ENCODE measurements at regions not wholly inside any gene's neighbourhood (a gene's known extent, or its start where the extent isn't known, plus 50 kb on each side); places are given as distances from the start of the nearest gene placed in this dataset.

GRCh38 chr6:66664112-66664511, 957.1 kb upstream of the EYS start:
- no peak overlapping the region for H3K4me2 ChIP-seq (ENCODE audit: insufficient read depth, low read length, poor library complexity, severe bottlenecking)
- H3K9ac ChIP-seq (ENCODE audit: low read depth, low read length, poor library complexity), result no peak overlapping the region
- DNase-seq (ENCODE audit: low spot score), result no peak
- H3K9me3 ChIP-seq (replicated peaks in 1 of 2; ENCODE audit: control insufficient read depth in 2 of 2, insufficient read depth in 1 of 2, low read depth in 1 of 2, low read length in 2 of 2), result no peaks in the 10 kb centered on the region
- no peak overlapping the region for H2AK5ac ChIP-seq (ENCODE audit: low read depth, low read length)
- H3K27ac ChIP-seq (replicated peaks; ENCODE audit: low read length), result no peak overlapping the region
- H3K4ac ChIP-seq (ENCODE audit: low read length), result no peak overlapping the region
- no peaks in the 10 kb centered on the region for H3K36me3 ChIP-seq (replicated peaks in 1 of 2; ENCODE audit: control insufficient read depth in 2 of 2, insufficient read depth in 2 of 2, low read length in 2 of 2)
- peaks cover 0 to 2% of the 10 kb centered on the region in 2 donors for H3K4me1 ChIP-seq (ENCODE audit: control insufficient read depth in 2 of 2, insufficient read depth in 1 of 2, low read depth in 1 of 2, low read length in 2 of 2)
- no peak overlapping the region for H2BK12ac ChIP-seq (ENCODE audit: low read length)
- no peak overlapping the region for H2BK120ac ChIP-seq (ENCODE audit: low read depth, low read length)
- H3K23ac ChIP-seq (ENCODE audit: low read depth, low read length, poor library complexity), result no peak overlapping the region
- H2BK15ac ChIP-seq (ENCODE audit: low read length), result no peak overlapping the region
- H3K14ac ChIP-seq (ENCODE audit: low read length), result no peak overlapping the region
- H3K27me3 ChIP-seq (ENCODE audit: control insufficient read depth in 3 of 3, insufficient read depth in 3 of 3, low read depth in 1 of 3, low read length in 3 of 3), result no peaks in the 10 kb centered on the region
- no peak overlapping the region for H4K91ac ChIP-seq (ENCODE audit: low read depth, low read length, poor library complexity)
- H3K4me3 ChIP-seq (ENCODE audit: low read length in 2 of 2), result no peak overlapping the region
- H3K79me1 ChIP-seq (ENCODE audit: low read depth, low read length), result no peaks in the 10 kb centered on the region
- H4K8ac ChIP-seq (ENCODE audit: low read depth, low read length), result no peak overlapping the region
- H2BK5ac ChIP-seq (ENCODE audit: low read length), result no peak overlapping the region
- WGBS, 2 donors (ENCODE audit: extremely low coverage in 2 of 2, insufficient read length in 2 of 2, insufficient replicate concordance in 1 of 2), result no CpG with 5 or more reads among the region's 4 CpGs
- no peak overlapping the region for H2AFZ ChIP-seq (ENCODE audit: low read length)
- no peak overlapping the region for H3K18ac ChIP-seq (ENCODE audit: low read length)

GRCh38 chr6:66662721-66663507, 955.9 kb upstream of the EYS start:
- Histone ChIP-seq H3K4me3 (ENCODE audit: low read length in 2 of 2) (peak overlapping the region in 1 of 2 donors; percentile 6), H4K91ac (ENCODE audit: low read depth, low read length, poor library complexity) (no peak overlapping the region), H3K9me3 (replicated peaks in 1 of 2; ENCODE audit: control insufficient read depth in 2 of 2, insufficient read depth in 1 of 2, low read depth in 1 of 2, low read length in 2 of 2) (no peaks in the 10 kb centered on the region), H4K8ac (ENCODE audit: low read depth, low read length) (no peak overlapping the region), H3K36me3 (replicated peaks in 1 of 2; ENCODE audit: control insufficient read depth in 2 of 2, insufficient read depth in 2 of 2, low read length in 2 of 2) (no peaks in the 10 kb centered on the region), H2AFZ (ENCODE audit: low read length) (peak overlapping the region; percentile 41), H3K4me2 (ENCODE audit: insufficient read depth, low read length, poor library complexity, severe bottlenecking) (no peak overlapping the region), H3K4ac (ENCODE audit: low read length) (no peak overlapping the region), H3K27ac (replicated peaks; ENCODE audit: low read length) (peak overlapping the region; percentile 50), H3K23ac (ENCODE audit: low read depth, low read length, poor library complexity) (no peak overlapping the region), H3K18ac (ENCODE audit: low read length) (no peak overlapping the region), H2BK5ac (ENCODE audit: low read length) (no peak overlapping the region), H3K9ac (ENCODE audit: low read depth, low read length, poor library complexity) (no peak overlapping the region), H2BK15ac (ENCODE audit: low read length) (no peak overlapping the region), H3K79me1 (ENCODE audit: low read depth, low read length) (no peaks in the 10 kb centered on the region), H3K4me1 (ENCODE audit: control insufficient read depth in 2 of 2, insufficient read depth in 1 of 2, low read depth in 1 of 2, low read length in 2 of 2) (no peaks in the 10 kb centered on the region), H3K14ac (ENCODE audit: low read length) (no peak overlapping the region), H2BK120ac (ENCODE audit: low read depth, low read length) (no peak overlapping the region), H2BK12ac (ENCODE audit: low read length) (no peak overlapping the region), H2AK5ac (ENCODE audit: low read depth, low read length) (no peak overlapping the region), H3K27me3 (ENCODE audit: control insufficient read depth in 3 of 3, insufficient read depth in 3 of 3, low read depth in 1 of 3, low read length in 3 of 3) (no peaks in the 10 kb centered on the region)
- WGBS, 2 donors (ENCODE audit: extremely low coverage in 2 of 2, insufficient read length in 2 of 2, insufficient replicate concordance in 1 of 2), result no CpG with 5 or more reads among the region's 6 CpGs
- peak; percentile 59 for DNase-seq (ENCODE audit: low spot score)

- Histone ChIP-seq H2BK5ac (ENCODE audit: low read length) (no peak overlapping the region), H2BK15ac (ENCODE audit: low read length) (no peak overlapping the region), H3K14ac (ENCODE audit: low read length) (no peak overlapping the region), H4K91ac (ENCODE audit: low read depth, low read length, poor library complexity) (no peak overlapping the region), H4K8ac (ENCODE audit: low read depth, low read length) (no peak overlapping the region), H3K23ac (ENCODE audit: low read depth, low read length, poor library complexity) (no peak overlapping the region), H3K4me2 (ENCODE audit: insufficient read depth, low read length, poor library complexity, severe bottlenecking) (no peak overlapping the region), H3K27me3 (ENCODE audit: control insufficient read depth in 3 of 3, insufficient read depth in 3 of 3, low read depth in 1 of 3, low read length in 3 of 3) (no peaks in the 10 kb centered on the region), H3K36me3 (replicated peaks in 1 of 2; ENCODE audit: control insufficient read depth in 2 of 2, insufficient read depth in 2 of 2, low read length in 2 of 2) (no peaks in the 10 kb centered on the region), H2BK120ac (ENCODE audit: low read depth, low read length) (no peak overlapping the region), H3K4ac (ENCODE audit: low read length) (no peak overlapping the region), H3K79me1 (ENCODE audit: low read depth, low read length) (no peaks in the 10 kb centered on the region), H3K9ac (ENCODE audit: low read depth, low read length, poor library complexity) (no peak overlapping the region), H3K4me3 (ENCODE audit: low read length in 2 of 2) (peak overlapping the region in 1 of 2 donors; percentile 6), H3K9me3 (replicated peaks in 1 of 2; ENCODE audit: control insufficient read depth in 2 of 2, insufficient read depth in 1 of 2, low read depth in 1 of 2, low read length in 2 of 2) (no peaks in the 10 kb centered on the region), H3K18ac (ENCODE audit: low read length) (no peak overlapping the region), H2BK12ac (ENCODE audit: low read length) (no peak overlapping the region), H2AFZ (ENCODE audit: low read length) (peak overlapping the region; percentile 34), H3K27ac (replicated peaks; ENCODE audit: low read length) (no peak overlapping the region), H2AK5ac (ENCODE audit: low read depth, low read length) (no peak overlapping the region), H3K4me1 (ENCODE audit: control insufficient read depth in 2 of 2, insufficient read depth in 1 of 2, low read depth in 1 of 2, low read length in 2 of 2) (no peaks in the 10 kb centered on the region)
- no peak for DNase-seq (ENCODE audit: low spot score)
These were observed 955.2 kb upstream of the EYS start for GRCh38 chr6:66662196-66662595.

DNA sequence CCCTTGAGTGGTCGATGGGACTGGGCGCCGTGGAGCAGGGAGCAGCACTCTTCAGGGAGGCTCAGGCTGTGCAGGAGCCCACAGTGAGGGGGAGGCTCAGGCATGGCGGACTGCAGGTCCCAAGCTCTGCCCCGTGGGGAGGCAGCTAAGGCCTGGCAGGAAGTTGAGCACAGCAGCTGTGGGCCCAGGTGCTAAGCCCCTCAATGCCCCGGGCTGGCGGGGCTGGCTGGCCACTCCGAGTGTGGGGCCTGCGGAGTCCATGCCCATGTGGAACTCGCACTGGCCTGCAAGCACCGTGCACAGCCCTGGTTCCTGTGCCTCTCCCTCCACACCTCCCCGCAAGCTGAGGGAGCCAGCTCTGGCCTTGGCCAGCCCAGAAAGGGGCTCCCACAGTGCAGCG, 948.4 kb upstream of the EYS start:
- WGBS, 2 donors (ENCODE audit: extremely low coverage in 2 of 2, insufficient read length in 2 of 2, insufficient replicate concordance in 1 of 2), result no CpG with 5 or more reads among the region's 13 CpGs
- DNase-seq (ENCODE audit: low spot score), result no peak
- no peaks in the 10 kb centered on the region for H3K36me3 ChIP-seq (replicated peaks in 1 of 2; ENCODE audit: control insufficient read depth in 2 of 2, insufficient read depth in 2 of 2, low read length in 2 of 2)
- H2BK15ac ChIP-seq (ENCODE audit: low read length), result no peak overlapping the region
- H3K79me1 ChIP-seq (ENCODE audit: low read depth, low read length), result no peaks in the 10 kb centered on the region
- H2BK5ac ChIP-seq (ENCODE audit: low read length), result no peak overlapping the region
- H3K4ac ChIP-seq (ENCODE audit: low read length), result no peak overlapping the region
- no peak overlapping the region for H2AK5ac ChIP-seq (ENCODE audit: low read depth, low read length)
- no peak overlapping the region for H4K8ac ChIP-seq (ENCODE audit: low read depth, low read length)
- H3K9ac ChIP-seq (ENCODE audit: low read depth, low read length, poor library complexity), result no peak overlapping the region
- H3K18ac ChIP-seq (ENCODE audit: low read length), result no peak overlapping the region
- H3K4me2 ChIP-seq (ENCODE audit: insufficient read depth, low read length, poor library complexity, severe bottlenecking), result no peak overlapping the region
- peaks cover 0 to 4% of the 10 kb centered on the region in 2 donors for H3K9me3 ChIP-seq (replicated peaks in 1 of 2; ENCODE audit: control insufficient read depth in 2 of 2, insufficient read depth in 1 of 2, low read depth in 1 of 2, low read length in 2 of 2)
- no peak overlapping the region for H2BK12ac ChIP-seq (ENCODE audit: low read length)
- H3K23ac ChIP-seq (ENCODE audit: low read depth, low read length, poor library complexity), result no peak overlapping the region
- no peaks in the 10 kb centered on the region for H3K27me3 ChIP-seq (ENCODE audit: control insufficient read depth in 3 of 3, insufficient read depth in 3 of 3, low read depth in 1 of 3, low read length in 3 of 3)
- no peak overlapping the region for H2BK120ac ChIP-seq (ENCODE audit: low read depth, low read length)
- no peak overlapping the region for H3K4me3 ChIP-seq (ENCODE audit: low read length in 2 of 2)
- H3K14ac ChIP-seq (ENCODE audit: low read length), result peak overlapping the region; percentile 21
- no peaks in the 10 kb centered on the region for H3K4me1 ChIP-seq (ENCODE audit: control insufficient read depth in 2 of 2, insufficient read depth in 1 of 2, low read depth in 1 of 2, low read length in 2 of 2)
- H3K27ac ChIP-seq (replicated peaks; ENCODE audit: low read length), result no peak overlapping the region
- H2AFZ ChIP-seq (ENCODE audit: low read length), result no peak overlapping the region
- no peak overlapping the region for H4K91ac ChIP-seq (ENCODE audit: low read depth, low read length, poor library complexity)

Data from neuronal stem cell (in vitro differentiated cells).